ENCODE measurements at regions not wholly inside any gene's neighbourhood (a gene's known extent, or its start where the extent isn't known, plus 50 kb on each side); places are given as distances from the start of the nearest gene placed in this dataset.

DNA sequence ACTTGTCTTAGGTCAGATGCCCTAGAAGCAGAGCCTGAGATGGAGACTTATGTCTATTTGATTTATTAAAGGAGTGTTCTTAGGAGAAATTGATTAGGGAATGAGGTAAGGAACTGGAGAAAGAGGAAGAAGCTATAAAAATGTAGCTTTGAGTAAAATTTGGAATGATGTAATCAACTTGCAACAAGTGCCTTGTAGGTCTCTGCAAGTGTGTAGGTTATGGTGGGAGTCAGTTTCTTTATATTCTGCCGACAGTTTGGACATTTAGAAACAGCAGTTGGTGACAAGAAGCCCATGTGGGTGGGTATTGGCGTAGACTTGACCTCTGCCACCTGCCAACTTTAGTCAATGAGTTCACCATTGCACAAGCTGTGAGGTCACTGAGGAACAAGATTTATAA, 986.5 kb downstream of the CDH18 start:
- no peaks in the 10 kb centered on the region for H3K27me3 ChIP-seq (ENCODE audit: insufficient read depth, low read length)
- H3K4me3 ChIP-seq (ENCODE audit: low read length), result no peak overlapping the region
- H3K9ac ChIP-seq (ENCODE audit: low read depth, low read length), result no peak overlapping the region
- H3K36me3 ChIP-seq (ENCODE audit: insufficient read depth, low read depth, low read length), result no peaks in the 10 kb centered on the region
- H3K4me1 ChIP-seq (ENCODE audit: insufficient read depth, low read length), result no peaks in the 10 kb centered on the region
- H3K27ac ChIP-seq (ENCODE audit: low read length), result no peak overlapping the region
- no peaks in the 10 kb centered on the region for H3K9me3 ChIP-seq (ENCODE audit: insufficient read depth, low read depth, low read length)

DNA sequence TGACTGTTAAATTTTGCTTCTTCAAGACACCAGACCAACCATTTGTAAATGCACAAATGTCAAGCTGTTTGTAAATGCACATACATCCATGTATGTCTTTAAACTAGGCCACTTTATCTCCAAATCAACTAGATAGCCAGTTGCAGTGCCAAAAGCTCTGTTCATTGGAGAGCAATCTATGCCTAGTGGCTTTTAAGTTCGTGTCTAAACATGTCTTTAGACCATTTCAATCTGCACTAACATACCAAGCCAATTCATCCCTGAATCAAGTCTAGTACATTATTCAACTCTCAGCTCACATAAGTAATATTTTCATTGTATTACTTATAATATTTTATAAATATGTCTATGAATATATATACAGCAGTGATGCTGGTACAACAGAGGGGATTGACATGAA, 985.9 kb downstream of the CDH18 start:
- Histone ChIP-seq H3K4me1 (ENCODE audit: insufficient read depth, low read length) (no peaks in the 10 kb centered on the region), H3K4me3 (ENCODE audit: low read length) (no peak overlapping the region), H3K9ac (ENCODE audit: low read depth, low read length) (no peak overlapping the region), H3K27me3 (ENCODE audit: insufficient read depth, low read length) (no peaks in the 10 kb centered on the region), H3K36me3 (ENCODE audit: insufficient read depth, low read depth, low read length) (no peaks in the 10 kb centered on the region), H3K9me3 (ENCODE audit: insufficient read depth, low read depth, low read length) (no peaks in the 10 kb centered on the region), H3K27ac (ENCODE audit: low read length) (no peak overlapping the region)

DNA sequence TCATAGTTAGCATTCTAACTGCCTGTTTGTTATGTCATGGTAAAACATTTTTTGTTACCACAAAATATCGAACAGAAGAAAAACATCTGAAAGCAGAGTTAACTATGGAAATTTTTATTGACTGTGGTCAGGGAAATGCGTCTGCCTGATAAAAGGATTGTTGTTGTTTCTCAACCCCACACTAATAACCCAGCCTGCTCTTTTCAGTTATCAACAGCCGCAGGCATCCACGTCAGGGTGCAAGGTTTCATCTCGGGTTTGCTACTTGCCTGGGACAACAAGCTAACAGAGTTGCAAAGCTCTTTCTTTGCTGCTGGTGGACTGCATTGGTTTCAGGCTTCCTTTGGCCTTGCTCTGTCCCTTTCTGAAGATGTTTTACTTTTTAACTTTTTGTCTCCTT, 969.2 kb downstream of the CDH18 start:
- Histone ChIP-seq H3K36me3 (ENCODE audit: insufficient read depth, low read depth, low read length) (no peaks in the 10 kb centered on the region), H3K4me3 (ENCODE audit: low read length) (no peak overlapping the region), H3K27me3 (ENCODE audit: insufficient read depth, low read length) (no peaks in the 10 kb centered on the region), H3K27ac (ENCODE audit: low read length) (no peak overlapping the region), H3K9me3 (ENCODE audit: insufficient read depth, low read depth, low read length) (no peaks in the 10 kb centered on the region), H3K4me1 (ENCODE audit: insufficient read depth, low read length) (no peaks in the 10 kb centered on the region), H3K9ac (ENCODE audit: low read depth, low read length) (0 out of 2 replicates have a peak overlapping the region, but pooled peaks have one; percentile 10)

DNA sequence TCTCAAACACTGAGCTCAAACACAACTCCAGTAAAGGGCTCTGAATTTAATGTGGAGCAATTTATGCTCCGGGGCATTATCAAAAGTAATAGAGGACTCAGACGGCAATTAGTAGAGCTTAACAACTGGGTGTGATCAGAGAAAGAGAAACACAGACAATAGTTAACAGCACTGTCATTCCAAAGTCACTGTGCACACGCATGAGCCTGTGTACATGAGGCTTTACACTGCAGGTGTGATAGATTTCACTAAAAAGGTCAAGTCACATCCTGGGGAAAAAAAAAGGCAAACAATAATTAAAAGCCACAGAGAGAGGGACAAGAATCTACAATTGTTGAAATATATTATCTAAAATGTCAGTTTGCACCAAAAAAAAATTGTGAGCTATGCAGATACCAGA, 956.5 kb downstream of the CDH18 start:
- Histone ChIP-seq H3K9me3 (ENCODE audit: insufficient read depth, low read depth, low read length) (no peaks in the 10 kb centered on the region), H3K9ac (ENCODE audit: low read depth, low read length) (no peak overlapping the region), H3K27ac (ENCODE audit: low read length) (no peak overlapping the region), H3K4me1 (ENCODE audit: insufficient read depth, low read length) (peaks cover 14% of the 10 kb centered on the region; the same call in 1 of the 2 replicates), H3K36me3 (ENCODE audit: insufficient read depth, low read depth, low read length) (no peaks in the 10 kb centered on the region), H3K27me3 (ENCODE audit: insufficient read depth, low read length) (no peaks in the 10 kb centered on the region), H3K4me3 (ENCODE audit: low read length) (no peak overlapping the region)

DNA sequence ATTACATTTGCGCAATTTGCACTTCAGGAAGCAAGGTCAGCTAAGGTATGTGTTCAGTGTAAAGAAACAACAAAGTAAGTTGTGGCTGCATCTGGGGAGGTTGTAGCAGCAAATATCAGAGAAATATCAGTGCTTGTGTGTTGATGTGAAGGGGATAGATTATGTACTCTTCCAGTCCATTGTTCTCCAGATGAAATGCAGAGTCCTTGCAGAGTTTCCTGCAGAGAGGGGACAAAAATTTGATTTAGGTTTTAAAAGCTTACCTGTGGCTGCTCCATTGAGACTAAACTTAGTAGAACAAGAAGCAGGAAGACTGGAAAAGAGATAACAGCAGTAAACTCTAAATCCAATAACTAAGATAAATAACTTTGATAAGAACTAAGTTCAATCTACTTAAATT, 952.2 kb downstream of the CDH18 start:
- no peaks in the 10 kb centered on the region for H3K9me3 ChIP-seq (ENCODE audit: insufficient read depth, low read depth, low read length)
- H3K9ac ChIP-seq (ENCODE audit: low read depth, low read length), result no peak overlapping the region
- no peak overlapping the region for H3K27ac ChIP-seq (ENCODE audit: low read length)
- no peaks in the 10 kb centered on the region for H3K36me3 ChIP-seq (ENCODE audit: insufficient read depth, low read depth, low read length)
- H3K4me3 ChIP-seq (ENCODE audit: low read length), result peak overlapping the region; percentile 17; the same call in 1 of the 2 replicates
- H3K4me1 ChIP-seq (ENCODE audit: insufficient read depth, low read length), result peaks cover 25% of the 10 kb centered on the region; the same call in 1 of the 2 replicates
- no peaks in the 10 kb centered on the region for H3K27me3 ChIP-seq (ENCODE audit: insufficient read depth, low read length)

DNA sequence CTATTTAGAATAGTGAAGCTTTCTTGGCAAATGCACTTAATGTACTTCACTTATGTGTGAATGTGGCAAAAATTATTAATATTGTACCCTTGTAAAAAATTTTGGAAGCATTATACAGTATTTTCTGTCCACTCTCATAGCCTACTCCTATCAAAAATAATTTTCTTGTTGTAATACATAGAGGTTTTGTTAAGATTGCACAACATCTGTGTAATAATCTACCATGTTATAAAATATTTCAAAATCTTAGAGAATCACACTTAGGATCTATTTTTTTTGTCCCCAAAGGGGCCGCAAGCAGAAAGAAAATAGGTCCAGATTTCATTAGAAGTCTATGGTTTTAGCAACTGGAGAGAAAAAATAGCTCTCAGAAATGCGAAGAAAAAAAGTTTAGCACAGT, 945.9 kb downstream of the CDH18 start:
- Histone ChIP-seq H3K27me3 (ENCODE audit: insufficient read depth, low read length) (no peaks in the 10 kb centered on the region), H3K4me1 (ENCODE audit: insufficient read depth, low read length) (peaks cover 7% of the 10 kb centered on the region; the same call in 1 of the 2 replicates), H3K9me3 (ENCODE audit: insufficient read depth, low read depth, low read length) (no peaks in the 10 kb centered on the region), H3K4me3 (ENCODE audit: low read length) (no peak overlapping the region), H3K36me3 (ENCODE audit: insufficient read depth, low read depth, low read length) (no peaks in the 10 kb centered on the region), H3K27ac (ENCODE audit: low read length) (no peak overlapping the region), H3K9ac (ENCODE audit: low read depth, low read length) (no peak overlapping the region)

DNA sequence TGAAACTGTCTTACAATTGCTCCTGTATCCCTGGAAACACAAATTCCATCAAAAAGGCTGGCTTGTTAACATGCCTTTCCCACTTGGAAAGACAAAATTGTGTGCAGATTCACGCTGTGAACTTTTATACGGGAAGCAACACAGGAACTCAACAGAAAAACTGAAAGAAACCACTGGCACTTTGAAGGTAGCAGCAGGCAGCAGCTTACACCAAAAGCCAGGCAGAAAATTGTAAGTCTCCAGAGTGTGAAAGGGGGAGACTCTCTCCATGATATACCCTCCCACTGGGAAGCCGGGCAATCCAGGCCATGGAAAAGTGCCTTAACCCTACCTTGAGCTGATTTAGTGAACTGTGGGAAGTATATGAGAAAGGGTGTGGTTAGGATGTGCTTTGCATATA, 943.7 kb downstream of the CDH18 start:
- Histone ChIP-seq H3K4me3 (ENCODE audit: low read length) (no peak overlapping the region), H3K9ac (ENCODE audit: low read depth, low read length) (no peak overlapping the region), H3K27me3 (ENCODE audit: insufficient read depth, low read length) (no peaks in the 10 kb centered on the region), H3K36me3 (ENCODE audit: insufficient read depth, low read depth, low read length) (no peaks in the 10 kb centered on the region), H3K9me3 (ENCODE audit: insufficient read depth, low read depth, low read length) (no peaks in the 10 kb centered on the region), H3K27ac (ENCODE audit: low read length) (no peak overlapping the region), H3K4me1 (ENCODE audit: insufficient read depth, low read length) (peaks cover 3% of the 10 kb centered on the region)

DNA sequence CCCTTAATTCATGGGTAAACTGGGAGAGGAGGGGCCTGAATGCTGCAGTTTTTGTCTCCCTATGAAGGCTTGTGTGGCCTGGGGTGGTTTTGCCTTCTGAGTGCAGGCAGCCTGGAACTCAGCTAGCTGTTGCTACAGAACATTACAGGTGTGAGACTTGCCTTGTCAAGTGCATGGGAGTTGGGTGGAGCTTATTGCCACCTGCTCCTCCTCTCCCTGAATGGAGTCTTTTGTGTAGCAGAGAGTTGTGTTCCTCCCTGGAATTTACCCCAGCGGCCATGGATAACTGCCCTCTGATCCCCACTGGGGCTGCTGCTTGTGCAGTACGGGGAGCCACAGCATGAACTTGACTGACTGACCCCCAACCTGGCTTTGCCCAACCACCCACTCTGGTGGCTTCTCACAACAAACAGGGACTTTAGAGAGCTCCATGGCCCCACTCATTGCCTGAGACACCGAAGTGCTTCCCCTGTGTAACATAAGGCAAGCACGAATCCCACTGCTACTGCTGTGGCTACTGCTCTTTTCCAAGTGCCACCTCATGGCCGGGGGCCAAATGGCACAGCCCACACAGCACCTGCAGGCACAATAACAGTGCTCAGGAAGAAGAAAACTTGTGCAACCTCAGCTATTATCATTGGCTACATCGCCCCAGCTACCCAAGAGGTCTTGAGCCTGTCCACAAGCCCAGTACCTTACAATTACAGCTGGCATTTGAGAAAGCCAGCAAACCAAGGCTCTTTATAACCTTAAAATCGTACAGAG, 942.9 kb downstream of the CDH18 start:
- Histone ChIP-seq H3K27me3 (ENCODE audit: insufficient read depth, low read length) (no peaks in the 10 kb centered on the region), H3K27ac (ENCODE audit: low read length) (no peak overlapping the region), H3K9ac (ENCODE audit: low read depth, low read length) (no peak overlapping the region), H3K4me3 (ENCODE audit: low read length) (no peak overlapping the region), H3K36me3 (ENCODE audit: insufficient read depth, low read depth, low read length) (no peaks in the 10 kb centered on the region), H3K9me3 (ENCODE audit: insufficient read depth, low read depth, low read length) (no peaks in the 10 kb centered on the region), H3K4me1 (ENCODE audit: insufficient read depth, low read length) (peaks cover 3% of the 10 kb centered on the region)

DNA sequence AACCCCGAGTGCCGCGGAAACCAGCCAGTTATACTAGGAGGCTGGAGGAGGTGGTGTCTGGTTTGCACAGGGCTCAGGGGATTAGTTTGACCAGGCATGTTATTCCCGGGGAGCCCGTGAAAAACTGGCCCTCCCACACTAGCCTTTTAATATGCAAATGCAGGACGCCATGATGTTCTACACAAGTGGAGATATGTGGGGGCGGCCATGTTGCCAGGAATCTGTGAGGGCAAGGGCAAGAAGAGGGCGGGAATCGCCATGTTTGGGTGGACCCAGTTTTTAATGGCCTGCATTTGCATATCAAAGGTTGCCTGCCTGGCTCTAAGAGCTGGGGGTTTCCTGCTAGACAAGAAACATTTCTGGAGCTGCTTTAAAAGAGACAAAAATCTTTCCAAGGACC, 940.7 kb downstream of the CDH18 start:
- Histone ChIP-seq H3K9me3 (ENCODE audit: insufficient read depth, low read depth, low read length) (no peaks in the 10 kb centered on the region), H3K27ac (ENCODE audit: low read length) (no peak overlapping the region), H3K36me3 (ENCODE audit: insufficient read depth, low read depth, low read length) (no peaks in the 10 kb centered on the region), H3K4me3 (ENCODE audit: low read length) (peak overlapping the region; percentile 40; the same call in 1 of the 2 replicates), H3K27me3 (ENCODE audit: insufficient read depth, low read length) (no peaks in the 10 kb centered on the region), H3K9ac (ENCODE audit: low read depth, low read length) (no peak overlapping the region), H3K4me1 (ENCODE audit: insufficient read depth, low read length) (peaks cover 3% of the 10 kb centered on the region)

DNA sequence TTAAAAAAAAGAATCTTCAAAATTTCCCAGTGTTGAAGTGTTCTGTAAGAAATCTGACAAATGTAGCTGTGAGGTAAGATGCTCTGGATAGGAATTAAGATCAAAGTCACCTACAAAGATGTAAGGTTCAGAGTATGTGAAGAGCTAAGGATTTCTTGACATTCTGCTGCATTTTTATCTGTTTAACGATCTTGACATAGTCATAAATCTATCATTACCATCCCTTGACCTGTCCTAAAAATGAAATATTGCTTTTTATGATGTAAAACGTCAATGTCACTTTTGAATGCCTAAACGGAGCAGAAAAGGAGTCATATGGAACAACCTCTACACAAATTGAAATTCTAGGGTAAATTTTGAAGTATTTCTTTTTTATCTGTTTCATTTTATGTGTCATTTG, 939.3 kb downstream of the CDH18 start:
- Histone ChIP-seq H3K9me3 (ENCODE audit: insufficient read depth, low read depth, low read length) (no peaks in the 10 kb centered on the region), H3K27ac (ENCODE audit: low read length) (no peak overlapping the region), H3K9ac (ENCODE audit: low read depth, low read length) (no peak overlapping the region), H3K36me3 (ENCODE audit: insufficient read depth, low read depth, low read length) (no peaks in the 10 kb centered on the region), H3K4me1 (ENCODE audit: insufficient read depth, low read length) (peaks cover 3% of the 10 kb centered on the region), H3K27me3 (ENCODE audit: insufficient read depth, low read length) (no peaks in the 10 kb centered on the region), H3K4me3 (ENCODE audit: low read length) (no peak overlapping the region)

DNA sequence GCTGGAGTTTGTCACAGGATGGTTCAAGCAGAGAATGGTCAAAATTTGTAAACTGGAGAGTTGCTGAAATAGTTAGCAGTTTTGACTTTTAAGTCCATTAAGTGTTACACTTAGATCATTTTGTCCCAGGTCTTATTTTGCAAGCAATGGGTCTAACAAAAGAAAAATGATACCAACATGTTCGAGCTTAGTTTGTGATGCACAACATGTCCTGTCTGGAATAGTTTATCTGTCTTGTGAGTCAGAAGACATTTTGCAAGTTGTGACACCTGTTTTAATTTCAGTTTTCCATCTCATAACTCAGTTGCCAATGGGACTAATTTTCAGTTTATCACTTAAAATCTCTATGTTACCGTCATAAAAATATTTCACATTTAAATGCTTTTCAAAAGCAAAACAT, 929.8 kb downstream of the CDH18 start:
- Histone ChIP-seq H3K27me3 (ENCODE audit: insufficient read depth, low read length) (no peaks in the 10 kb centered on the region), H3K27ac (ENCODE audit: low read length) (no peak overlapping the region), H3K4me1 (ENCODE audit: insufficient read depth, low read length) (no peaks in the 10 kb centered on the region), H3K36me3 (ENCODE audit: insufficient read depth, low read depth, low read length) (no peaks in the 10 kb centered on the region), H3K4me3 (ENCODE audit: low read length) (no peak overlapping the region), H3K9ac (ENCODE audit: low read depth, low read length) (no peak overlapping the region), H3K9me3 (ENCODE audit: insufficient read depth, low read depth, low read length) (no peaks in the 10 kb centered on the region)

DNA sequence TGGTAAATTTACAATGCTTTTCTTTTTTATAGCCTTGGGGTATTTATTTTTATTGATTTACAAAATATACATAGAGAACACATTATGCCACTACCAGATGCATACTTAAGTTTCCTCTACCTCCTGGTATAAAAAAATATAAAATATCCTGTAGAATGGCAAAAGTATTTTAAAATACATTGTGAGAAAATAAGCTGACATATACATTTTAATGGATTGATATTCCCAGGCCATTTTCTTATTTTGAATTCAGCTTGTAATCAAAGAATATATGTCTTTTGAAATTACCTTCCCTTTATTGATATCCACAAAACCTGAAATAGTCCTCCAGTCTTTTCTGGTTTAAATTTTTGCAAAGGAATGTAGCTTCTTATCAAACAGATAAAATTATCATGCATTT, 923.9 kb downstream of the CDH18 start:
- no peak overlapping the region for H3K9ac ChIP-seq (ENCODE audit: low read depth, low read length)
- H3K27ac ChIP-seq (ENCODE audit: low read length), result no peak overlapping the region
- 0 out of 2 replicates have a peak, but pooled peaks cover 5% of the 10 kb centered on the region for H3K4me1 ChIP-seq (ENCODE audit: insufficient read depth, low read length)
- H3K36me3 ChIP-seq (ENCODE audit: insufficient read depth, low read depth, low read length), result no peaks in the 10 kb centered on the region
- no peaks in the 10 kb centered on the region for H3K27me3 ChIP-seq (ENCODE audit: insufficient read depth, low read length)
- H3K4me3 ChIP-seq (ENCODE audit: low read length), result no peak overlapping the region
- no peaks in the 10 kb centered on the region for H3K9me3 ChIP-seq (ENCODE audit: insufficient read depth, low read depth, low read length)

Measured in iPS-20b (cell line).